ENCODE measurements at regions not wholly inside any gene's neighbourhood (a gene's known extent, or its start where the extent isn't known, plus 50 kb on each side); places are given as distances from the start of the nearest gene placed in this dataset.

DNA sequence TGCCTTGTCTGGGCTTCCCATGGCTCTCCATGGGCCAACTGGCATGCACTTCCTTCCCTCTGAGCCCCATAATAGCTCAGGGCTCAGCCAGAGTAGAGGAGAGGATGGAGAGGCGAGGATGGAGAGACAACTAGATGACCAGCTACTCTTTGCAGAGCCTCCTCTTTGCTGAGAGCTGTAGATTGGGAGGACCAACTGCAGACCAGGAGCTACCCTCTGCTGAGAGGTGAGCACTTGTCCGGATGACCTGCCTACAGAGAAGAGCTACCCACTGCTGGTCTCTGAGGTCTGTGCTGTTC lies 58.0 kb upstream of the ETV3 start:
- no peak overlapping the region for H3K9ac ChIP-seq (ENCODE audit: low read depth, low read length, poor library complexity, severe bottlenecking)
- TF ChIP-seq EZH2phosphoT487 (IDR thresholded peaks at IDR 0.05; ENCODE audit: borderline replicate concordance): no peak
- TF ChIP-seq, protein P1, sequence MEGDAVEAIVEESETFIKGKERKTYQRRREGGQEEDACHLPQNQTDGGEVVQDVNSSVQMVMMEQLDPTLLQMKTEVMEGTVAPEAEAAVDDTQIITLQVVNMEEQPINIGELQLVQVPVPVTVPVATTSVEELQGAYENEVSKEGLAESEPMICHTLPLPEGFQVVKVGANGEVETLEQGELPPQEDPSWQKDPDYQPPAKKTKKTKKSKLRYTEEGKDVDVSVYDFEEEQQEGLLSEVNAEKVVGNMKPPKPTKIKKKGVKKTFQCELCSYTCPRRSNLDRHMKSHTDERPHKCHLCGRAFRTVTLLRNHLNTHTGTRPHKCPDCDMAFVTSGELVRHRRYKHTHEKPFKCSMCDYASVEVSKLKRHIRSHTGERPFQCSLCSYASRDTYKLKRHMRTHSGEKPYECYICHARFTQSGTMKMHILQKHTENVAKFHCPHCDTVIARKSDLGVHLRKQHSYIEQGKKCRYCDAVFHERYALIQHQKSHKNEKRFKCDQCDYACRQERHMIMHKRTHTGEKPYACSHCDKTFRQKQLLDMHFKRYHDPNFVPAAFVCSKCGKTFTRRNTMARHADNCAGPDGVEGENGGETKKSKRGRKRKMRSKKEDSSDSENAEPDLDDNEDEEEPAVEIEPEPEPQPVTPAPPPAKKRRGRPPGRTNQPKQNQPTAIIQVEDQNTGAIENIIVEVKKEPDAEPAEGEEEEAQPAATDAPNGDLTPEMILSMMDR (conservative IDR thresholded peaks at IDR 0.05; ENCODE audit: low read length): no peak
- peaks cover 3% of the 10 kb centered on the region for H3K4me1 ChIP-seq (ENCODE audit: insufficient read depth, low read length, poor library complexity, severe bottlenecking)
- peak overlapping the region; percentile 53; the same call in 1 of the 2 replicates for H2AFZ ChIP-seq (ENCODE audit: low read length)
- H3K79me2 ChIP-seq (ENCODE audit: insufficient read depth, low read length): no peaks in the 10 kb centered on the region
- no peaks in the 10 kb centered on the region for H3F3A ChIP-seq (ENCODE audit: low read depth)
- H3K9me3 ChIP-seq (ENCODE audit: insufficient read depth, low read depth, low read length): no peaks in the 10 kb centered on the region
- no peak overlapping the region for H3K4me3 ChIP-seq (ENCODE audit: low read length, poor library complexity, severe bottlenecking)
- no peaks in the 10 kb centered on the region for H3K27me3 ChIP-seq (ENCODE audit: insufficient read depth, low read length, poor library complexity, severe bottlenecking)
- H3K4me2 ChIP-seq (ENCODE audit: low read depth, low read length, poor library complexity, severe bottlenecking): no peak overlapping the region
- H3K9me2 ChIP-seq (replicated peaks; ENCODE audit: low read depth, low read length): no peaks in the 10 kb centered on the region
- no peaks in the 10 kb centered on the region for H3K36me3 ChIP-seq (ENCODE audit: insufficient read depth, low read length)
- H4K20me1 ChIP-seq (ENCODE audit: insufficient read depth, low read length, poor library complexity, severe bottlenecking): no peaks in the 10 kb centered on the region

DNA sequence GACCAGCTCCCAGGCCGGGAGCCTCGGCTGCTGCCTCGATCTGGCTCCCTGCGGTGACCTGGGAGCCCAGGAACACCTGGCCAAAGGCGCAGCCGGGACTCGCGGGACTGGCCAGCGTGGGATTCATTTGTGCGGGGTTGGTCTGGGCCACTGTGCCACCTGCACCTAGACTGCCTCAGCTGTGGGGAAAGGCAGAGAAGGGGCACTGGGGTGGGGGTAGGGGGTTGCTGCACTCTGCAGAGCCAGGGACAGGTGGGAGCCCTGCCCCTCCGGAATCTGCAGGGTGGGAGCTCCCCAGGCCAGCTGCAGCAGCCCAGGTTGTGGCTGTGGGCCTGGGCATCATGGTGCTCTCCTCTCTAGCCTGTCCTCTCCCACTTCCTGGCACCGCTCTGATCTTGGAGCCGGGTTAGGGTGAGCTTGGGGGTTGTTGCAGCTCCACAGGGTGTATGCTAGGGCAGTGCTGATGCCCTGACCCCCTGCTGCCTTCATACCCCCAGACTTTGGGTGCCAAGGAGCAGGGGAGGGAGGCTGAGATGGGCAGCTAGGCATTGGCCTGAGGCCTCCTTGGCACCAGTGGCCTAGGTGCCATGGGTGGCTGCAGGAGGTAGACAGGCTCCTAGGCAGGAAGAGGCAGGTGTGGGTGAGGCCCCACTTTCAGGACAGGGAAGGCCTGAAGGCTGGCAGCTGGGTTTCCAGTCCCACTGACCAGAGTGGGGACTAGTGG lies 57.5 kb upstream of the ETV3 start:
- Histone ChIP-seq H3K36me3 (ENCODE audit: insufficient read depth, low read length) (no peaks in the 10 kb centered on the region), H3K27me3 (ENCODE audit: insufficient read depth, low read length, poor library complexity, severe bottlenecking) (no peaks in the 10 kb centered on the region)

DNA sequence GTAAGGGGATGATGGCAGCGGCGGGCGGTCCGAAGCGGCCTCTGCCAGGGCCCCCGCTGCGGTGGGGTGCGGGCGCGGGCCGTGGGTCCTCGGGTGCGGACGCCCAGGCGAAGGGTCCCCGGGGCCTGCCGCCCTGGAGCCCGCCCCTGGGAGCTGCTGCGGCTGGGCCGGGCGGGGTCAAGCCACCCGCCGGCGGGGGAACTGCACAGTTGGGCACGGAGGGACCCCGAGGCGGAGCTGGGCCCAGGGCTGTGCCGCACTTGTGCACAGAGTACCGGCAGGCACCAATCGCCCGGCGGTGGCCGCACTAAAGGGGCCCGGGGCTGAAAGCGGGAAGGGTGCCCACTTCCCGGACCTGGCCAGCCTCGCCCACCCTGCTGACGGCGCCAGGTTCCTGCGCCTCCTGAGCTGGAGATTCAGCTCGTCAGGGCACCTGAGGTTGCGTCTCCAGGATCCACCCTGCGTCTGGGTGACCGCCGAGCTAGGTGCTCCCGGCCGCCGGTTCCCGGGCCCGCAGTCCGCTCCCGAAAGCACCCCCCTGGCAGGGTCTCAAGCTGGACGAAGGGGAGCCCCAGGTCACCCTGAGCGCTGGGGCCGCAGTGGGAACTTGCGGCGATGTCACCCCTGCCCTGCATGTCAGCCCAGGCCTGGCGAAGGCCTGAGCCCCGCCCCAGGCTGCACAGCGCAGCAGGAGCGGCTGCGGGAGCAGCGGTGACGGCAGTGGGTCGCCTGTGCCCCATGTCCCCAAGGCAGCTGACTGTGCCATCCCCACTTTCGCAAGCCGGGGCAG lies 56.7 kb upstream of the ETV3 start:
- H3K27me3 ChIP-seq (ENCODE audit: insufficient read depth, low read length, poor library complexity, severe bottlenecking): no peaks in the 10 kb centered on the region
- no peak overlapping the region for H2AFZ ChIP-seq (ENCODE audit: low read length)

More for the DNA sequence above, 57.5 kb upstream of the ETV3 start:
- Histone ChIP-seq H3K4me3 (ENCODE audit: low read length, poor library complexity, severe bottlenecking) (no peak overlapping the region), H2AFZ (ENCODE audit: low read length) (peak overlapping the region; percentile 53; the same call in 1 of the 2 replicates), H3K4me1 (ENCODE audit: insufficient read depth, low read length, poor library complexity, severe bottlenecking) (peaks cover 3% of the 10 kb centered on the region), H3K9me3 (ENCODE audit: insufficient read depth, low read depth, low read length) (no peaks in the 10 kb centered on the region), H3K79me2 (ENCODE audit: insufficient read depth, low read length) (no peaks in the 10 kb centered on the region), H3K4me2 (ENCODE audit: low read depth, low read length, poor library complexity, severe bottlenecking) (no peak overlapping the region), H3F3A (ENCODE audit: low read depth) (no peaks in the 10 kb centered on the region), H4K20me1 (ENCODE audit: insufficient read depth, low read length, poor library complexity, severe bottlenecking) (no peaks in the 10 kb centered on the region), H3K9ac (ENCODE audit: low read depth, low read length, poor library complexity, severe bottlenecking) (no peak overlapping the region), H3K9me2 (replicated peaks; ENCODE audit: low read depth, low read length) (no peaks in the 10 kb centered on the region)
- TF ChIP-seq EZH2phosphoT487 (IDR thresholded peaks at IDR 0.05; ENCODE audit: borderline replicate concordance): no peak
- TF ChIP-seq, protein P1 (conservative IDR thresholded peaks at IDR 0.05; ENCODE audit: low read length): no peak

More for the DNA sequence above, 56.7 kb upstream of the ETV3 start:
- no peak overlapping the region for H3K4me3 ChIP-seq (ENCODE audit: low read length, poor library complexity, severe bottlenecking)
- no peaks in the 10 kb centered on the region for H3F3A ChIP-seq (ENCODE audit: low read depth)
- TF ChIP-seq, protein P1 (conservative IDR thresholded peaks at IDR 0.05; ENCODE audit: low read length): no peak
- TF ChIP-seq EZH2phosphoT487 (IDR thresholded peaks at IDR 0.05; ENCODE audit: borderline replicate concordance): no peak
- H3K36me3 ChIP-seq (ENCODE audit: insufficient read depth, low read length): no peaks in the 10 kb centered on the region
- H3K9ac ChIP-seq (ENCODE audit: low read depth, low read length, poor library complexity, severe bottlenecking): no peak overlapping the region
- H3K4me1 ChIP-seq (ENCODE audit: insufficient read depth, low read length, poor library complexity, severe bottlenecking): peaks cover 3% of the 10 kb centered on the region
- no peaks in the 10 kb centered on the region for H4K20me1 ChIP-seq (ENCODE audit: insufficient read depth, low read length, poor library complexity, severe bottlenecking)
- H3K4me2 ChIP-seq (ENCODE audit: low read depth, low read length, poor library complexity, severe bottlenecking): no peak overlapping the region
- no peaks in the 10 kb centered on the region for H3K79me2 ChIP-seq (ENCODE audit: insufficient read depth, low read length)
- no peaks in the 10 kb centered on the region for H3K9me2 ChIP-seq (replicated peaks; ENCODE audit: low read depth, low read length)
- no peaks in the 10 kb centered on the region for H3K9me3 ChIP-seq (ENCODE audit: insufficient read depth, low read depth, low read length)

Measured in Loucy (cell line).